HEK293 (cell line): ENCODE measurements at regions not wholly inside any gene's neighbourhood (a gene's known extent, or its start where the extent isn't known, plus 50 kb on each side); places are given as distances from the start of the nearest gene placed in this dataset.

Experiments
- CTCF ChIA-PET: fragments of 350-600 bp; formaldehyde crosslinking; extraction: SDS; loops from one replicate; lab custom pipeline; 2021; ENCODE audit warnings: antibody characterized with exemption; lab: Yijun Ruan, JAX
- POLR2A ChIA-PET: fragments of 300-600 bp; formaldehyde crosslinking; extraction: SDS; loops from one replicate; lab custom pipeline; 2020; ENCODE audit warnings: antibody characterized with exemption, inconsistent platforms; lab: Yijun Ruan, JAX
- H3K27ac ChIP-seq: fragments of 200-500 bp; sonication (Bioruptor generic); 2 replicates; pipeline ENCODE4 v1.5.1; 2014; ENCODE audit warnings: low read depth, low read length, control low read depth, inconsistent platforms; ENCODE audit errors: extremely low read depth
- H3K36me3 ChIP-seq, 2 experiments: fragments of 200-500 bp in 1 of 2; sonication (Bioruptor generic) in 1 of 2; 1 replicate in 1 of 2; 2 replicates in 1 of 2; pipeline ENCODE4 v1.5.1; 2014 to 2017; ENCODE audit warnings: inconsistent platforms in 2 of 2, low read length in 2 of 2; ENCODE audit not compliant: control insufficient read depth in 2 of 2, insufficient read depth in 1 of 2
- H3K4me1 ChIP-seq: fragments of 200-500 bp; sonication (Bioruptor generic); 2 replicates; pipeline ENCODE4 v1.5.1; 2014; ENCODE audit warnings: mild to moderate bottlenecking, low read length, inconsistent platforms; ENCODE audit not compliant: control insufficient read depth, insufficient read depth
- H3K4me3 ChIP-seq: 2 replicates; pipeline ENCODE4 v1.5.1; 2011; ENCODE audit warnings: low read depth, mild to moderate bottlenecking, control low read depth, low read length, moderate library complexity
- H3K9me3 ChIP-seq: fragments of 200-500 bp; sonication (Bioruptor generic); 2 replicates; pipeline ENCODE4 v1.5.1; 2014; ENCODE audit warnings: low read depth, low read length, inconsistent platforms; ENCODE audit not compliant: control insufficient read depth, insufficient read depth
- ATF2 ChIP-seq: fragments of 450-650 bp; formaldehyde crosslinking; IDR thresholded peaks from 2 replicates; pipeline ENCODE4 v1.5.1; 2016; ENCODE audit warnings: missing biosample characterization, missing genetic modification characterization, low read depth
- GFI1B ChIP-seq: fragments of 450-650 bp; formaldehyde crosslinking; IDR thresholded peaks from 2 replicates; pipeline ENCODE4 v1.5.1; 2016; ENCODE audit warnings: missing biosample characterization, missing genetic modification characterization
- KLF7 ChIP-seq: fragments of 450-650 bp; formaldehyde crosslinking; IDR thresholded peaks from 2 replicates; pipeline ENCODE4 v1.5.1; 2016; ENCODE audit warnings: missing biosample characterization, missing genetic modification characterization, borderline replicate concordance
- PRDM4 ChIP-seq: fragments of 450-650 bp; formaldehyde crosslinking; IDR thresholded peaks from 2 replicates; pipeline ENCODE4 v1.5.1; 2017; ENCODE audit warnings: missing biosample characterization, missing genetic modification characterization
- YY1 ChIP-seq: fragments of 450-650 bp; formaldehyde crosslinking; IDR thresholded peaks from 2 replicates; pipeline ENCODE4 v1.5.1; 2018; ENCODE audit warnings: missing biosample characterization, missing genetic modification characterization
- ZBTB6 ChIP-seq: fragments of 450-650 bp; formaldehyde crosslinking; IDR thresholded peaks from 2 replicates; pipeline ENCODE4 v1.5.1; 2017; ENCODE audit warnings: missing biosample characterization, missing genetic modification characterization
- ZEB2 ChIP-seq: fragments of 450-650 bp; formaldehyde crosslinking; IDR thresholded peaks from 2 replicates; pipeline ENCODE4 v1.5.1; 2016; ENCODE audit warnings: missing biosample characterization, missing genetic modification characterization
- ZNF10 ChIP-seq: fragments of 450-650 bp; formaldehyde crosslinking; IDR thresholded peaks from 2 replicates; pipeline ENCODE4 v1.5.1; 2017; ENCODE audit warnings: missing biosample characterization, missing genetic modification characterization
- ZNF121 ChIP-seq: fragments of 450-650 bp; formaldehyde crosslinking; IDR thresholded peaks from 2 replicates; pipeline ENCODE4 v1.5.1; 2016; ENCODE audit warnings: missing biosample characterization, missing genetic modification characterization
- ZNF18 ChIP-seq: fragments of 450-650 bp; formaldehyde crosslinking; IDR thresholded peaks from 2 replicates; pipeline ENCODE4 v1.5.1; 2016; ENCODE audit warnings: missing biosample characterization, missing genetic modification characterization
- ZNF221 ChIP-seq: fragments of 450-650 bp; formaldehyde crosslinking; IDR thresholded peaks from 2 replicates; pipeline ENCODE4 v1.5.1; 2017; ENCODE audit warnings: missing biosample characterization, missing genetic modification characterization, borderline replicate concordance
- ZNF362 ChIP-seq: fragments of 450-650 bp; formaldehyde crosslinking; IDR thresholded peaks from 2 replicates; pipeline ENCODE4 v1.5.1; 2016; ENCODE audit warnings: missing biosample characterization, missing genetic modification characterization
- ZNF366 ChIP-seq: fragments of 450-650 bp; formaldehyde crosslinking; conservative IDR thresholded peaks from 2 replicates; pipeline ENCODE4 v1.5.1; 2016; ENCODE audit warnings: missing biosample characterization, missing genetic modification characterization
- ZNF416 ChIP-seq: fragments of 450-650 bp; formaldehyde crosslinking; IDR thresholded peaks from 2 replicates; pipeline ENCODE4 v1.5.1; 2016; ENCODE audit warnings: missing biosample characterization, missing genetic modification characterization
- ZNF473 ChIP-seq: fragments of 450-650 bp; formaldehyde crosslinking; IDR thresholded peaks from 2 replicates; pipeline ENCODE4 v1.5.1; 2017; ENCODE audit warnings: missing biosample characterization, missing genetic modification characterization
- ZNF488 ChIP-seq: fragments of 450-650 bp; formaldehyde crosslinking; IDR thresholded peaks from 2 replicates; pipeline ENCODE4 v1.5.1; 2016; ENCODE audit warnings: missing biosample characterization, missing genetic modification characterization
- ZNF501 ChIP-seq: fragments of 450-650 bp; formaldehyde crosslinking; IDR thresholded peaks from 2 replicates; pipeline ENCODE4 v1.5.1; 2016; ENCODE audit warnings: missing biosample characterization, missing genetic modification characterization
- ZNF510 ChIP-seq: fragments of 450-650 bp; formaldehyde crosslinking; IDR thresholded peaks from 2 replicates; pipeline ENCODE4 v1.5.1; 2018; ENCODE audit warnings: mild to moderate bottlenecking, missing genetic modification characterization, missing biosample characterization; ENCODE audit not compliant: insufficient replicate concordance
- ZNF521 ChIP-seq: fragments of 450-650 bp; formaldehyde crosslinking; IDR thresholded peaks from 2 replicates; pipeline ENCODE4 v1.5.1; 2017; ENCODE audit warnings: missing biosample characterization, mild to moderate bottlenecking, missing genetic modification characterization
- ZNF530 ChIP-seq: fragments of 450-650 bp; formaldehyde crosslinking; IDR thresholded peaks from 2 replicates; pipeline ENCODE4 v1.5.1; 2016; ENCODE audit warnings: low read depth, missing biosample characterization, missing genetic modification characterization
- ZNF555 ChIP-seq: fragments of 450-650 bp; formaldehyde crosslinking; conservative IDR thresholded peaks from 2 replicates; pipeline ENCODE4 v1.5.1; 2017; ENCODE audit warnings: missing biosample characterization, mild to moderate bottlenecking, missing genetic modification characterization, inconsistent platforms
- ZNF571 ChIP-seq: fragments of 450-650 bp; formaldehyde crosslinking; IDR thresholded peaks from 2 replicates; pipeline ENCODE4 v1.5.0; 2017; ENCODE audit warnings: missing biosample characterization, missing genetic modification characterization
- ZNF623 ChIP-seq: fragments of 450-650 bp; formaldehyde crosslinking; IDR thresholded peaks from 2 replicates; pipeline ENCODE4 v1.5.1; 2016; ENCODE audit warnings: missing biosample characterization, missing genetic modification characterization
- ZNF624 ChIP-seq: fragments of 450-650 bp; formaldehyde crosslinking; IDR thresholded peaks from 2 replicates; pipeline ENCODE4 v1.5.1; 2017; ENCODE audit warnings: missing biosample characterization, missing genetic modification characterization
- ZNF626 ChIP-seq: fragments of 450-650 bp; sonication (Bioruptor Pico); formaldehyde crosslinking; IDR thresholded peaks from 2 replicates; pipeline ENCODE4 v1.5.1; 2018; ENCODE audit warnings: missing biosample characterization, missing genetic modification characterization, inconsistent platforms
- ZNF768 ChIP-seq: fragments of 450-650 bp; formaldehyde crosslinking; IDR thresholded peaks from 2 replicates; pipeline ENCODE4 v1.5.1; 2018; ENCODE audit warnings: missing biosample characterization, mild to moderate bottlenecking, missing genetic modification characterization
- ZNF837 ChIP-seq: fragments of 450-650 bp; formaldehyde crosslinking; IDR thresholded peaks from 2 replicates; pipeline ENCODE4 v1.5.1; 2016; ENCODE audit warnings: missing biosample characterization, missing genetic modification characterization
- ZSCAN4 ChIP-seq: fragments of 450-650 bp; formaldehyde crosslinking; IDR thresholded peaks from 2 replicates; pipeline ENCODE4 v1.5.1; 2017; ENCODE audit warnings: missing biosample characterization, missing genetic modification characterization

- TF ChIP-seq ZNF221 (tag by site-specific recombination): no peak
- TF ChIP-seq ZNF530: no peak
- TF ChIP-seq ZNF18: no peak
- no peak for TF ChIP-seq ZNF510 (tag by site-specific recombination)
- TF ChIP-seq GFI1B (tag by site-specific recombination): no peak
- no peak for TF ChIP-seq ZNF626 (tag by site-specific recombination)
- no peak for TF ChIP-seq YY1 (tag by site-specific recombination)
- no peak for TF ChIP-seq ZNF501 (tag by site-specific recombination)
- no peak for TF ChIP-seq ZSCAN4 (tag by site-specific recombination)
- TF ChIP-seq ZBTB6: no peak
- TF ChIP-seq ZNF571 (tag by site-specific recombination): no peak
- TF ChIP-seq ZNF488 (tag by site-specific recombination): no peak
- no peak for TF ChIP-seq ZNF555 (tag by site-specific recombination)
Measured at GRCh38 chr6:4426968-4427367, 291.6 kb upstream of the ECI2 start (continued).

- Histone ChIP-seq H3K36me3 (no peaks in the 10 kb centered on the region), H3K4me1 (no peaks in the 10 kb centered on the region), H3K27ac (no peak overlapping the region), H3K4me3 (no peak overlapping the region), H3K9me3 (no peaks in the 10 kb centered on the region)
- POLR2A ChIA-PET: no interaction called here
- TF ChIP-seq PRDM4 (tag by site-specific recombination): no peak
- TF ChIP-seq KLF7 (tag by site-specific recombination): no peak
- no peak for TF ChIP-seq ZNF473
- no peak for TF ChIP-seq ZNF624
- TF ChIP-seq ZNF521 (tag by site-specific recombination): no peak
- no peak for TF ChIP-seq ZNF837 (tag by site-specific recombination)
- no peak for TF ChIP-seq ZNF121 (tag by site-specific recombination)
- no peak for TF ChIP-seq ZNF768 (tag by site-specific recombination)
- TF ChIP-seq ATF2 (tag by site-specific recombination): no peak
- no peak for TF ChIP-seq ZSCAN4 (tag by site-specific recombination)
- TF ChIP-seq ZNF366 (tag by site-specific recombination): no peak
- TF ChIP-seq ZNF362 (tag by site-specific recombination): no peak
- no peak for TF ChIP-seq ZNF10
- TF ChIP-seq ZNF623: no peak
- TF ChIP-seq ZNF416 (tag by site-specific recombination): no peak
- TF ChIP-seq ZEB2 (tag by site-specific recombination): no peak
- CTCF ChIA-PET: no interaction called here
Measured at GRCh38 chr6:4421837-4422236, 286.5 kb upstream of the ECI2 start.
